Endothelial cell of umbilical vein (primary cell): ENCODE measurements at regions not wholly inside any gene's neighbourhood (a gene's known extent, or its start where the extent isn't known, plus 50 kb on each side); places are given as distances from the start of the nearest gene placed in this dataset.

Experiments
- BruUV-seq: library from RNA; stranded (reverse); fragments of 400-500 nt; replicated peaks from 2 replicates; lab custom pipeline; 2021; lab: Mats Ljungman, UMichigan
- CTCF ChIA-PET: fragments of 300-600, 350-600 bp; sonication (Branson Sonifier 250); formaldehyde crosslinking; loops from one replicate; lab custom pipeline; 2021; ENCODE audit warnings: antibody characterized with exemption, inconsistent platforms; lab: Charles Lee
- POLR2A ChIA-PET: fragments of 300-600, 350-600 bp; sonication (Branson Sonifier 250); formaldehyde crosslinking; loops from one replicate; lab custom pipeline; 2021; ENCODE audit warnings: antibody characterized with exemption, inconsistent platforms; lab: Charles Lee
- DNase-seq: peaks from one replicate; pipeline ENCODE4 v3.0.0-alpha.2; 2011; ENCODE audit warnings: low read depth, low spot score
- FAIRE-seq: peaks from 2 replicates; lab custom pipeline; 2011; peaks lifted over from hg19 to GRCh38; lab: Jason Lieb, UNC
- H2AFZ ChIP-seq: 2 replicates; pipeline ENCODE4 v1.6.0; 2012; ENCODE audit warnings: low read depth, low read length, control low read depth, inconsistent platforms
- H3K27ac ChIP-seq: 2 replicates; pipeline ENCODE4 v1.5.1; 2011; ENCODE audit warnings: low read depth, mild to moderate bottlenecking, control low read depth, low read length, moderate library complexity; ENCODE audit not compliant: insufficient read depth
- H3K27me3 ChIP-seq, 2 experiments: 2 replicates each; pipeline versions ENCODE4 v1.6.0 to v1.6.1; 2011; ENCODE audit warnings: low read length in 2 of 2, mixed read lengths in 1 of 2; ENCODE audit not compliant: control insufficient read depth in 2 of 2, insufficient read depth in 2 of 2
- H3K36me3 ChIP-seq, 2 experiments: 2 replicates in 1 of 2; 3 replicates in 1 of 2; pipeline ENCODE4 v1.5.1; 2011; ENCODE audit warnings: low read length in 2 of 2, mild to moderate bottlenecking in 1 of 2, moderate library complexity in 1 of 2; ENCODE audit not compliant: control insufficient read depth in 2 of 2, insufficient read depth in 2 of 2; ENCODE audit errors: extremely low read depth in 1 of 2
- H3K4me1 ChIP-seq: 3 replicates; pipeline ENCODE4 v1.5.1; 2011; ENCODE audit warnings: mild to moderate bottlenecking, low read length; ENCODE audit not compliant: control insufficient read depth, insufficient read depth; ENCODE audit errors: extremely low read depth
- H3K4me2 ChIP-seq: 2 replicates; pipeline ENCODE4 v1.6.1; 2011; ENCODE audit warnings: low read length, control low read depth, mixed read lengths; ENCODE audit not compliant: insufficient read depth
- H3K4me3 ChIP-seq, 3 experiments: fragments of 200-600 bp in 1 of 3; sonication (generic), shearing (Covaris generic) in 1 of 3; replicated peaks in 1 of 3; 2 replicates each; pipeline ENCODE4 v1.5.1; 2011 to 2016; ENCODE audit warnings: control low read depth in 3 of 3, low read length in 3 of 3, mild to moderate bottlenecking in 2 of 3, inconsistent platforms in 1 of 3, low read depth in 1 of 3, moderate library complexity in 1 of 3; ENCODE audit not compliant: insufficient read depth in 1 of 3
- H3K79me2 ChIP-seq: 2 replicates; pipeline ENCODE4 v1.6.0; 2012; ENCODE audit warnings: low read length, inconsistent platforms; ENCODE audit not compliant: control insufficient read depth, insufficient read depth
- H3K9ac ChIP-seq: replicated peaks from 2 replicates; pipeline ENCODE3; 2011; ENCODE audit warnings: low read length, control low read depth; ENCODE audit not compliant: insufficient read depth; ENCODE audit errors: extremely low read depth
- H3K9me1 ChIP-seq: replicated peaks from 3 replicates; pipeline ENCODE4 v1.6.0; 2011; ENCODE audit warnings: mild to moderate bottlenecking, low read length; ENCODE audit not compliant: control insufficient read depth, insufficient read depth; ENCODE audit errors: extremely low read depth
- H3K9me3 ChIP-seq: replicated peaks from 2 replicates; pipeline ENCODE4 v1.5.1; 2012; ENCODE audit warnings: low read length, inconsistent platforms; ENCODE audit not compliant: control insufficient read depth, insufficient read depth
- H4K20me1 ChIP-seq: replicated peaks from 2 replicates; pipeline ENCODE3; 2011; ENCODE audit warnings: mild to moderate bottlenecking, low read length; ENCODE audit not compliant: control insufficient read depth, insufficient read depth; ENCODE audit errors: extremely low read depth
- CTCF ChIP-seq, 2 donors: IDR thresholded peaks; 1 replicate in 1 of 2; 2 replicates in 1 of 2; pipeline ENCODE4 v1.5.1; 2011; ENCODE audit warnings: low read length in 2 of 2, mild to moderate bottlenecking in 2 of 2, moderate library complexity in 2 of 2, control low read depth in 1 of 2, inconsistent platforms in 1 of 2, low read depth in 1 of 2; ENCODE audit not compliant: insufficient read depth in 1 of 2; ENCODE audit errors: extremely low read depth in 1 of 2
- GATA2 ChIP-seq: IDR thresholded peaks from 2 replicates; pipeline ENCODE4 v1.7.0; 2011; ENCODE audit warnings: low read depth, mild to moderate bottlenecking, moderate library complexity, mixed read lengths, low read length; ENCODE audit not compliant: insufficient read length, insufficient read depth
- MAX ChIP-seq: IDR thresholded peaks from 2 replicates; pipeline ENCODE4 v1.6.1; 2011; ENCODE audit not compliant: insufficient read depth, insufficient read length
- POLR2A ChIP-seq: IDR thresholded peaks from 2 replicates; pipeline ENCODE4 v1.6.1; 2012; ENCODE audit warnings: low read depth, mild to moderate bottlenecking, control low read depth, low read length
- POLR2AphosphoS5 ChIP-seq: IDR thresholded peaks from 2 replicates; pipeline ENCODE4 v1.6.1; 2012; ENCODE audit warnings: low read depth, mild to moderate bottlenecking, control low read depth, low read length, moderate library complexity; ENCODE audit not compliant: insufficient read depth
- dilution Hi-C: fragments of 300-500 bp; cut with MboI; formaldehyde crosslinking; loops from one replicate; pipeline ENCODE4 v1.15.0; 2019; ENCODE audit warnings: low sequenced_read_pairs; ENCODE audit not compliant: extremely low pct_ligation_motif_present
- intact Hi-C: fragments of 100-400 bp; cut with micrococcal nuclease; formaldehyde crosslinking; loops from one replicate; pipeline ENCODE4 v1.10.0; 2022

GRCh38 chr21:34217263-34217662, 143.9 kb downstream of the MRPS6 start:
- FAIRE-seq = no peak
- POLR2A ChIA-PET = no interaction called here
- TF ChIP-seq MAX (no peak), POLR2AphosphoS5 (no peak), POLR2A (no peak), CTCF (IDR thresholded peaks at IDR 0.05; ENCODE audit: extremely low read depth in 1 of 2, insufficient read depth in 1 of 2, low read depth in 1 of 2, low read length in 2 of 2) (no peak), GATA2 (no peak)
- Histone ChIP-seq H3K36me3 (no peaks in the 10 kb centered on the region), H3K9me1 (no peaks in the 10 kb centered on the region), H4K20me1 (no peaks in the 10 kb centered on the region), H3K4me1 (no peaks in the 10 kb centered on the region), H3K4me2 (no peak overlapping the region), H2AFZ (no peak overlapping the region), H3K79me2 (no peaks in the 10 kb centered on the region), H3K4me3 (no peak overlapping the region), H3K27me3 (peaks cover 2 to 8% of the 10 kb centered on the region in 2 experiments), H3K9ac (no peak overlapping the region), H3K9me3 (no peaks in the 10 kb centered on the region), H3K27ac (no peak overlapping the region)
- intact Hi-C loops = no loop called here
- DNase-seq = no peak
- CTCF ChIA-PET = interaction anchor here (0.8 to 1.6 kb wide), 4 partner anchors 13 to 293 kb away, joined by 3 to 6 read pairs (median 4); no protein-coding TSS in a partner anchor
- BruUV-seq = no TSS peak
- dilution Hi-C loops = no loop called here
